Kidney (tissue), 13 donors: ENCODE measurements at regions not wholly inside any gene's neighbourhood (a gene's known extent, or its start where the extent isn't known, plus 50 kb on each side); places are given as distances from the start of the nearest gene placed in this dataset.

Experiments
- DNase-seq, 5 donors: peaks; one replicate each; pipeline ENCODE4 v3.0.0-alpha.2; 2013 to 2020
- FAIRE-seq: peaks from 2 replicates; lab custom pipeline; 2012; peaks lifted over from hg19 to GRCh38; lab: Jason Lieb, UNC
- H3K27ac ChIP-seq, 2 donors: one replicate each; pipeline ENCODE4 v1.7.0; 2013; ENCODE audit warnings: low read depth in 2 of 2, low read length in 2 of 2, inconsistent platforms in 1 of 2
- H3K27me3 ChIP-seq: one replicate; pipeline ENCODE4 v1.7.1; 2013; ENCODE audit warnings: low read length, inconsistent platforms; ENCODE audit not compliant: control insufficient read depth, insufficient read depth
- H3K36me3 ChIP-seq, 3 donors: one replicate each; pipeline versions ENCODE4 v1.7.0 to v1.7.1; 2013; ENCODE audit warnings: low read length in 3 of 3, control low read depth in 1 of 3, inconsistent platforms in 1 of 3; ENCODE audit not compliant: insufficient read depth in 3 of 3, control insufficient read depth in 2 of 3
- H3K4me1 ChIP-seq, 3 donors: one replicate each; pipeline versions ENCODE4 v1.7.0 to v1.7.1; 2013; ENCODE audit warnings: low read length in 3 of 3, inconsistent platforms in 1 of 3, low read depth in 1 of 3; ENCODE audit not compliant: control insufficient read depth in 2 of 3, insufficient read depth in 2 of 3
- H3K4me3 ChIP-seq, 3 donors: one replicate each; pipeline versions ENCODE4 v1.7.0 to v1.8.1; 2013; ENCODE audit warnings: low read length in 3 of 3, control low read depth in 1 of 3, inconsistent platforms in 1 of 3
- H3K9ac ChIP-seq, 3 donors: one replicate each; pipeline versions ENCODE4 v1.7.0 to v1.7.1; 2013; ENCODE audit warnings: low read length in 3 of 3, control low read depth in 1 of 3, inconsistent platforms in 1 of 3
- H3K9me3 ChIP-seq, 3 donors: one replicate each; pipeline versions ENCODE4 v1.7.0 to v1.7.1; 2013; ENCODE audit warnings: low read length in 3 of 3, control low read depth in 1 of 3, inconsistent platforms in 1 of 3; ENCODE audit not compliant: control insufficient read depth in 2 of 3, insufficient read depth in 1 of 3
- intact Hi-C: fragments of 100-400 bp; cut with DNase I; formaldehyde crosslinking; loops from one replicate; pipeline ENCODE4 v1.11.1; 2022
- TF ChIP-seq, protein P1 (sequence below): IDR thresholded peaks from 3 replicates; pipeline ENCODE4 v1.5.1; 2012; ENCODE audit warnings: mild to moderate bottlenecking, moderate library complexity, borderline replicate concordance; ENCODE audit not compliant: insufficient read depth; ENCODE audit errors: extremely low read depth
- donor health status: control.
- donor health status: control.
- donor health status: control.
- donor health status: control.
- donor health status: control.
- donor health status: DM: yes; HTN: yes; CAD: no.
- donor health status: Normal renal cell carcinoma (clear cell type).

DNA sequence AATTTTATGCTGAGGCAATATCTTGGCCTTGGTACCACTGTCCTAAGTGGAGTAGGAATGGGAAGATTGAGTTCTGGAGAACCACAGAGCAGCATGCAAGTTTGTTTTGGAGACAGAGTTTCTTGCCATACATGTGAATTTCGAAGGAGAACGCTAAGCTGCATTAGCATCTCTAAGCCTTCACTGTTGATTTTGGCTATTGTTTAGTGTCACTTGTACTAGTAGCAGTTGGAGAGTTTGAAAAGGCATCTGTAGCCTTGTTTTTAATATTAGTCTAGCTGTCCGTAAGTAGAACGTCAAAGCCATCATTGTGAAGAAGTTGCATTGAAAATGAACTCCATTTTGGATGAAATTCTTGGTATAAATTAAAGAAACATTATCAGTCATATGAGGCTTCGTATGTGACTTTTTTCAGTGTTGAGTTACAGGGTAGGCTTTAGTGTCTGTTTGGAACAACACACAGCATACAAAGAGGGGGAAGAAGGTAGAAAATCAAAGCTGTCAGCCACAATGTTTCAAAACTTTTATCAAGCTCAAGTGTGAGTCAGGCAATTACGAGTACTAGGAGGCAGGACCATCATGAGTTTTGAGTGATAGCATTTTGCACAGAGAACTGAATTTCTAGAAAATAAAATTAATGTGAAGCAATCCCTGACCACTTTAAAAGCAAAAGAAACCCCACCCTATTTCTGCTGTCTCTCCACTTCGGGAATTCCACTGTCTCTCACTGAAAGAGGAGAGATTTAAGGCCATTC lies 70.2 kb upstream of the NAV3 start:
- TF ChIP-seq, protein P1, sequence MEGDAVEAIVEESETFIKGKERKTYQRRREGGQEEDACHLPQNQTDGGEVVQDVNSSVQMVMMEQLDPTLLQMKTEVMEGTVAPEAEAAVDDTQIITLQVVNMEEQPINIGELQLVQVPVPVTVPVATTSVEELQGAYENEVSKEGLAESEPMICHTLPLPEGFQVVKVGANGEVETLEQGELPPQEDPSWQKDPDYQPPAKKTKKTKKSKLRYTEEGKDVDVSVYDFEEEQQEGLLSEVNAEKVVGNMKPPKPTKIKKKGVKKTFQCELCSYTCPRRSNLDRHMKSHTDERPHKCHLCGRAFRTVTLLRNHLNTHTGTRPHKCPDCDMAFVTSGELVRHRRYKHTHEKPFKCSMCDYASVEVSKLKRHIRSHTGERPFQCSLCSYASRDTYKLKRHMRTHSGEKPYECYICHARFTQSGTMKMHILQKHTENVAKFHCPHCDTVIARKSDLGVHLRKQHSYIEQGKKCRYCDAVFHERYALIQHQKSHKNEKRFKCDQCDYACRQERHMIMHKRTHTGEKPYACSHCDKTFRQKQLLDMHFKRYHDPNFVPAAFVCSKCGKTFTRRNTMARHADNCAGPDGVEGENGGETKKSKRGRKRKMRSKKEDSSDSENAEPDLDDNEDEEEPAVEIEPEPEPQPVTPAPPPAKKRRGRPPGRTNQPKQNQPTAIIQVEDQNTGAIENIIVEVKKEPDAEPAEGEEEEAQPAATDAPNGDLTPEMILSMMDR = no peak
- no peak overlapping the region for H3K4me3 ChIP-seq
- DNase-seq (no peak), FAIRE-seq (no peak)
- H3K9me3 ChIP-seq = no peaks in the 10 kb centered on the region
- intact Hi-C loops = no loop called here
- H3K4me1 ChIP-seq = no peaks in the 10 kb centered on the region
- H3K27me3 ChIP-seq = no peaks in the 10 kb centered on the region
- no peak overlapping the region for H3K9ac ChIP-seq
- no peak overlapping the region for H3K27ac ChIP-seq
- H3K36me3 ChIP-seq = no peaks in the 10 kb centered on the region

- Histone ChIP-seq H3K27ac (no peak overlapping the region), H3K27me3 (no peaks in the 10 kb centered on the region), H3K9ac (no peak overlapping the region), H3K36me3 (no peaks in the 10 kb centered on the region), H3K4me3 (no peak overlapping the region), H3K9me3 (no peaks in the 10 kb centered on the region), H3K4me1 (no peaks in the 10 kb centered on the region)
- intact Hi-C loops = no loop called here
- DNase-seq (no peak), FAIRE-seq (no peak)
- TF ChIP-seq, protein P1 = no peak
These were observed 76.6 kb upstream of the NAV3 start for GRCh38 chr12:77754086-77754485.

DNA sequence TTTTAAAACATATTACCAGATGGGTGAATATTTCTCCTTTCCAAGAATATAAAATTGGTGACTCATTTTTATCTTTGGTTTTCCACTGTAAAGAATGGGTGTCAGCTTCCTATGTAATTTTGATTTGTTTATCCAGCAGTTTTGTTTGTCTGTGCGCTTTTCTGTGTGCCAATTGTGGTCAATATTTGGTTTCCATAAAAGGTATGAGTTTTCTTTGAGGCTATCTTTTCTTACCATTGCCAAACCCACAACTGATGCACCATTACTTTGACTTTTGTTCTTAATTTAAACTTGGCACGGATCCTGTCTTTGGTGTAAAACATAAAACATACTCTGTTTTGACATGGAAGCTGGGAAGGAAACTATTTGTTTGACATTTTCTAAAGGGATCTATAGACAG lies 78.8 kb upstream of the NAV3 start:
- TF ChIP-seq, protein P1 = no peak
- DNase-seq (no peak), FAIRE-seq (no peak)
- no peaks in the 10 kb centered on the region for H3K4me1 ChIP-seq
- H3K9ac ChIP-seq = no peak overlapping the region
- H3K27me3 ChIP-seq = no peaks in the 10 kb centered on the region
- no peaks in the 10 kb centered on the region for H3K9me3 ChIP-seq
- no peak overlapping the region for H3K27ac ChIP-seq
- intact Hi-C loops = no loop called here
- no peaks in the 10 kb centered on the region for H3K36me3 ChIP-seq
- H3K4me3 ChIP-seq = no peak overlapping the region
